ENCODE measurements at regions not wholly inside any gene's neighbourhood (a gene's known extent, or its start where the extent isn't known, plus 50 kb on each side); places are given as distances from the start of the nearest gene placed in this dataset.

DNA sequence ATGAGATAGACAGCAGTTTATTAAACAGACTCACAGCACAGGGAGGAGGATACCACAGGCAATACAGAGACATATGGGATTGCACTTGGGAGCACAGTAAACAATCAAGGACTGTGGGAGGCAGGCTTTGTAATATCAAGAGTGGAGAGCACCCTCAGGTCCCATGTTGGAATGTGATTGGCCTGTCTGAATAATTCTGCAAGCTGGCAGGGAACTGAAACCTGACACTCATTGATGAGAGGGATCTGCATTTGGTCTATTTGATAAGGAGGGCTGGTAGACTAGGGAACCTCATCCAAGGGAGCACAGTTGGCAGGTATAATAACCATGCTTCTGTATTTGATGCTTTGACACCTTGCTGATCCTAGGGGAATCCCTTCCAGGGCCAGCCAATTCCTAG lies 69.9 kb upstream of the PRMT6 start:
- H3K27me3 ChIP-seq (ENCODE audit: insufficient read depth, low read length), result no peaks in the 10 kb centered on the region; the same call in 1 of the 2 replicates
- no peaks in the 10 kb centered on the region for H3K36me3 ChIP-seq (ENCODE audit: insufficient read depth, low read length)
- no peaks in the 10 kb centered on the region for H3K4me1 ChIP-seq (ENCODE audit: control insufficient read depth, insufficient read depth, low read length, unreplicated experiment)
- no peak overlapping the region for H3K4me3 ChIP-seq (ENCODE audit: low read depth, low read length)
- no peaks in the 10 kb centered on the region for H3K79me2 ChIP-seq (ENCODE audit: control insufficient read depth, insufficient read depth, low read length, unreplicated experiment)
- H2AFZ ChIP-seq (ENCODE audit: low read length, unreplicated experiment), result no peak overlapping the region
- H3K27ac ChIP-seq (ENCODE audit: low read depth, low read length), result no peak overlapping the region

DNA sequence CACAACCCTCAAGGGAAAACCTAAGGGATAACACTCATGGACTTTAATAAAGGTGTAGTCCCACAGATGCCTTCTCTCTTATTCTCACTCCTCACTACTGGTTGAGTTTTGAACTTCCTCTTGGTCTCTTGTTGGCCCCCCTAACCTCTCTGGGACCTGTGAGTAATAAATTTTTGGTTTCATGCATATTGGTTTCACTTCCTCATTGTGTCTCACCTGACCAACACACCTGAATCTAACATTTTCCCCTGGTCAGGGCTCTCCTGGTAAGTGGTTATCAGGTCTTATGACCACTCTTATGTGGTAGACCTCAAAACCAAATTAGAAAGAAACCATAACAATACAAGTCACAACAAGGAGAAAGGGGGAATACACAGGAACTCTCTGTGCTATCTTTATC lies 60.5 kb upstream of the PRMT6 start:
- Histone ChIP-seq H3K79me2 (ENCODE audit: control insufficient read depth, insufficient read depth, low read length, unreplicated experiment) (no peaks in the 10 kb centered on the region), H3K27me3 (ENCODE audit: insufficient read depth, low read length) (no peaks in the 10 kb centered on the region), H3K27ac (ENCODE audit: low read depth, low read length) (no peak overlapping the region), H2AFZ (ENCODE audit: low read length, unreplicated experiment) (no peak overlapping the region), H3K36me3 (ENCODE audit: insufficient read depth, low read length) (no peaks in the 10 kb centered on the region), H3K4me1 (ENCODE audit: control insufficient read depth, insufficient read depth, low read length, unreplicated experiment) (no peaks in the 10 kb centered on the region), H3K4me3 (ENCODE audit: low read depth, low read length) (no peak overlapping the region)

DNA sequence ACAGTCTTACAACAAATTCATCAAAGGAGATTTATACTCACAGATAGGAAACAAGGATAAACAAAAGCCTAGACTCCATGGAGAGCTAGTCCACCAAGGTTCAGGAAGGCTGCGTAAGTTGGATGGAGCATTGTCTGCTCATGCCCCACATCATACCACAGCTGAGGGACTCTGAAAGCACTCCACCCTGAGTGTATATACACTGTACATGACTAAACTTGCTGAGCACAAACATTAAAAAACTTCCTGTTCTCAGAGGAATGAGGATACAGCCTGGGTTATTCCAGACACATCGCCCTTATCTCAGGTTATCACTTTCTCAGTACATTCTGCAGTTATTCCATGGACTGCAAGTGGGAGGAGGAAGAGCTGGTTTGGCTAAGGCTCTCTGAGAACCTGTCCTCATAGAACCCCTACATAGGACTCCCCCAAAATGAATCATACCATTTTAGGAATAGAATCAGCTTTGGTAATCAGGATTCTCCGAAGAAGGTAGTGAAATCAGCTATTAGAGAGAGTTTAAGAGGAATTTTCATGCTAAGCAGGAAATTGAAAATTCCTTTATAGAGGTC lies 58.0 kb upstream of the PRMT6 start:
- Histone ChIP-seq H3K4me3 (ENCODE audit: low read depth, low read length) (no peak overlapping the region), H3K36me3 (ENCODE audit: insufficient read depth, low read length) (no peaks in the 10 kb centered on the region), H3K27ac (ENCODE audit: low read depth, low read length) (no peak overlapping the region), H2AFZ (ENCODE audit: low read length, unreplicated experiment) (no peak overlapping the region), H3K4me1 (ENCODE audit: control insufficient read depth, insufficient read depth, low read length, unreplicated experiment) (no peaks in the 10 kb centered on the region), H3K79me2 (ENCODE audit: control insufficient read depth, insufficient read depth, low read length, unreplicated experiment) (no peaks in the 10 kb centered on the region), H3K27me3 (ENCODE audit: insufficient read depth, low read length) (no peaks in the 10 kb centered on the region)

- Histone ChIP-seq H3K36me3 (ENCODE audit: insufficient read depth, low read length) (no peaks in the 10 kb centered on the region), H3K27ac (ENCODE audit: low read depth, low read length) (no peak overlapping the region)
These were observed 55.6 kb upstream of the PRMT6 start for GRCh38 chr1:107000902-107001301.

DNA sequence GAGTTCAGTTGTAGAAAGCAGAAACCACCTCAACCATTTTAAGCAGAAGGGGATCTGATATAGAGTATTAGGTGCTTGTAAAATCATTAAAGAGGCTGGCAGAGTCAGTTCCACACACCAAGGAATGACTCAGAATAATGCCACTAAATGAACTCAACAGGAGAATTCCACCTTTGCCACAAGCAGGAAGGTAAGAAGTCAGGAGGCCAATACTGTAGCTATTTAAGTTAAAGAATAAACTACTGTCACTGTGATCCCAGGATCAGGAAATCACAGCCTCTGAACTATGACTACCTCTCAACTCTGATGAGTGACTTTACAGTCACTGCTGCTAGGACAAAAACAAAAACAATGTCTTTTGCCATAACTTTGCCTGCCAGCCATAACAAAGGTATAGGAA lies 52.5 kb upstream of the PRMT6 start:
- Histone ChIP-seq H3K4me3 (ENCODE audit: low read depth, low read length) (no peak overlapping the region), H3K27me3 (ENCODE audit: insufficient read depth, low read length) (no peaks in the 10 kb centered on the region; the same call in 1 of the 2 replicates), H2AFZ (ENCODE audit: low read length, unreplicated experiment) (no peak overlapping the region), H3K79me2 (ENCODE audit: control insufficient read depth, insufficient read depth, low read length, unreplicated experiment) (no peaks in the 10 kb centered on the region), H3K27ac (ENCODE audit: low read depth, low read length) (no peak overlapping the region), H3K36me3 (ENCODE audit: insufficient read depth, low read length) (no peaks in the 10 kb centered on the region), H3K4me1 (ENCODE audit: control insufficient read depth, insufficient read depth, low read length, unreplicated experiment) (no peaks in the 10 kb centered on the region)

More at GRCh38 chr1:107000902-107001301, 55.6 kb upstream of the PRMT6 start:
- no peak overlapping the region for H2AFZ ChIP-seq (ENCODE audit: low read length, unreplicated experiment)
- H3K27me3 ChIP-seq (ENCODE audit: insufficient read depth, low read length), result no peaks in the 10 kb centered on the region; the same call in 1 of the 2 replicates
- H3K4me1 ChIP-seq (ENCODE audit: control insufficient read depth, insufficient read depth, low read length, unreplicated experiment), result no peaks in the 10 kb centered on the region
- H3K79me2 ChIP-seq (ENCODE audit: control insufficient read depth, insufficient read depth, low read length, unreplicated experiment), result no peaks in the 10 kb centered on the region
- no peak overlapping the region for H3K4me3 ChIP-seq (ENCODE audit: low read depth, low read length)

GRCh38 chr1:107004421-107004820 lies 52.1 kb upstream of the PRMT6 start:
- Histone ChIP-seq H3K27me3 (ENCODE audit: insufficient read depth, low read length) (no peaks in the 10 kb centered on the region; the same call in 1 of the 2 replicates), H3K27ac (ENCODE audit: low read depth, low read length) (no peak overlapping the region), H2AFZ (ENCODE audit: low read length, unreplicated experiment) (no peak overlapping the region), H3K4me3 (ENCODE audit: low read depth, low read length) (no peak overlapping the region), H3K4me1 (ENCODE audit: control insufficient read depth, insufficient read depth, low read length, unreplicated experiment) (no peaks in the 10 kb centered on the region), H3K79me2 (ENCODE audit: control insufficient read depth, insufficient read depth, low read length, unreplicated experiment) (no peaks in the 10 kb centered on the region), H3K36me3 (ENCODE audit: insufficient read depth, low read length) (no peaks in the 10 kb centered on the region)

All from ACC112 (cell line).